GM23248 (cell line): ENCODE measurements at regions not wholly inside any gene's neighbourhood (a gene's known extent, or its start where the extent isn't known, plus 50 kb on each side); places are given as distances from the start of the nearest gene placed in this dataset.
"Not testable (repeated sequence)": the region's sequence is repeated elsewhere in the genome, so short reads cannot be mapped to it uniquely, and the experiment has no call there.

Experiments
- DNase-seq: peaks from one replicate; pipeline ENCODE4 v3.0.0-alpha.2; 2015
- H2AFZ ChIP-seq: fragments of 200-600 bp; sonication (generic); 2 replicates; pipeline ENCODE4 v1.6.1; 2016; ENCODE audit warnings: antibody characterized with exemption
- H3F3A ChIP-seq: fragments of 200-600 bp; sonication (generic); 2 replicates; pipeline ENCODE4 v1.6.1; 2016; ENCODE audit warnings: mild to moderate bottlenecking, antibody characterized with exemption, mixed run types; ENCODE audit not compliant: insufficient read depth
- H3K27ac ChIP-seq: fragments of 200-600 bp; sonication (generic); 2 replicates; pipeline ENCODE4 v1.5.1; 2016; ENCODE audit warnings: mild to moderate bottlenecking
- H3K27me3 ChIP-seq: fragments of 200-600 bp; sonication (generic); replicated peaks from 2 replicates; pipeline ENCODE4 v1.6.1; 2016; ENCODE audit warnings: mild to moderate bottlenecking; ENCODE audit not compliant: insufficient read depth
- H3K36me3 ChIP-seq: fragments of 200-600 bp; sonication (generic); 2 replicates; pipeline ENCODE4 v1.6.1; 2016; ENCODE audit warnings: low read depth, mild to moderate bottlenecking
- H3K4me1 ChIP-seq: fragments of 200-600 bp; sonication (generic); 2 replicates; pipeline ENCODE4 v1.6.1; 2016; ENCODE audit warnings: mild to moderate bottlenecking; ENCODE audit not compliant: insufficient read depth
- H3K4me2 ChIP-seq: fragments of 200-600 bp; sonication (generic); one replicate; pipeline ENCODE4 v1.6.1; 2016; ENCODE audit warnings: mild to moderate bottlenecking; ENCODE audit not compliant: unreplicated experiment
- H3K4me3 ChIP-seq: fragments of 200-600 bp; sonication (generic); 2 replicates; pipeline ENCODE4 v1.5.1; 2016; ENCODE audit warnings: mild to moderate bottlenecking
- H3K79me2 ChIP-seq: fragments of 200-600 bp; sonication (generic); 2 replicates; pipeline ENCODE4 v1.6.1; 2016; ENCODE audit warnings: mild to moderate bottlenecking; ENCODE audit not compliant: insufficient read depth
- H3K9ac ChIP-seq: fragments of 200-600 bp; sonication (generic); 2 replicates; pipeline ENCODE4 v1.6.1; 2016; ENCODE audit warnings: mild to moderate bottlenecking
- H3K9me2 ChIP-seq: fragments of 200-600 bp; sonication (generic); 2 replicates; pipeline ENCODE4 v1.6.1; 2016; ENCODE audit warnings: mixed run types, mild to moderate bottlenecking, moderate library complexity; ENCODE audit not compliant: insufficient read depth
- H3K9me3 ChIP-seq: fragments of 200-600 bp; sonication (generic); one replicate; pipeline ENCODE4 v1.6.1; 2017; ENCODE audit warnings: low read depth
- H4K20me1 ChIP-seq: fragments of 200-600 bp; sonication (generic); 2 replicates; pipeline ENCODE4 v1.6.0; 2016; ENCODE audit not compliant: insufficient read depth
- EZH2 ChIP-seq: fragments of 200-600 bp; sonication (generic); IDR thresholded peaks from 2 replicates; pipeline ENCODE4 v1.6.1; 2018; ENCODE audit warnings: antibody characterized with exemption, mild to moderate bottlenecking; ENCODE audit not compliant: insufficient read depth, poor library complexity, severe bottlenecking
- EZH2phosphoT487 ChIP-seq: fragments of 200-600 bp; sonication (generic); IDR thresholded peaks from 2 replicates; pipeline ENCODE4 v1.6.1; 2018; ENCODE audit warnings: antibody characterized with exemption, moderate library complexity, mild to moderate bottlenecking, low read depth; ENCODE audit not compliant: insufficient read depth
- WGBS, 2 experiments: methylation state at CpG; one replicate each; pipeline ENCODE4 v1.1.6; 2015 to 2017; ENCODE audit warnings: low lambda C conversion rate in 2 of 2, low coverage in 1 of 2; ENCODE audit errors: missing lambda C conversion rate in 2 of 2; 5-methylcytosine and 5-hydroxymethylcytosine counted together
- in situ Hi-C: fragments of 300-500 bp; cut with MboI; formaldehyde crosslinking; loops from 2 replicates; pipeline ENCODE4 v1.15.0; 2020

DNA sequence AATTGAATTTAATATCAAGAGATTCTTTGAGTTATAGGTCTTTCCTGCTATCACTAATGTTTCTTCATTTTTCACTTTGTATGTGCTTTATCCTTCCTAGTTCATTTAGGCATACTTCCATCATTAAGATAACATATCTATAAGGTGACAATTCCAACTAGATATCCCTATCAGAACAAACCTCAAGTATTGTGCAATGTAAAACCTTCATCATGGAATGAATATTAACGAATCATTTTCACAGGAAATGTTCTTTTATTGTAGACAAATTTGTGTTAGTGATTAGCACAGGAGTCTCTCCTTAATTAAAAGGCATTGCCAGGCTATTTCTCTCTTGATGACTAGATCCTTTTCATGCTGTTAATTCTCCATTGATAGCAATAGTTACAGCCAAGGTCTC lies 236.5 kb upstream of the MME start:
- TF ChIP-seq EZH2 = no peak
- TF ChIP-seq EZH2phosphoT487 = no peak
- Histone ChIP-seq H3K9me3 (no peaks in the 10 kb centered on the region), H3K79me2 (no peaks in the 10 kb centered on the region), H3K27me3 (no peaks in the 10 kb centered on the region), H3K4me1 (no peaks in the 10 kb centered on the region), H3K36me3 (no peaks in the 10 kb centered on the region), H3K9me2 (no peaks in the 10 kb centered on the region), H3K4me2 (no peak overlapping the region), H3F3A (no peaks in the 10 kb centered on the region), H3K9ac (no peak overlapping the region), H3K27ac (no peak overlapping the region), H2AFZ (no peak overlapping the region), H4K20me1 (no peaks in the 10 kb centered on the region), H3K4me3 (no peak overlapping the region)
- DNase-seq = no peak
- WGBS, 2 experiments = 37 to 49% methylated on average over 1 of the region's 1 CpG
- in situ Hi-C loops = no loop called here

- no peak overlapping the region for H3K9ac ChIP-seq
- no peak for DNase-seq
- H4K20me1 ChIP-seq = no peaks in the 10 kb centered on the region
- H3K4me2 ChIP-seq = no peak overlapping the region
- WGBS, 2 experiments = 90 to 91% methylated on average over 2 of the region's 2 CpGs
- no peaks in the 10 kb centered on the region for H3K27me3 ChIP-seq
- no peaks in the 10 kb centered on the region for H3F3A ChIP-seq
- no peaks in the 10 kb centered on the region for H3K36me3 ChIP-seq
- no peaks in the 10 kb centered on the region for H3K9me3 ChIP-seq
- H2AFZ ChIP-seq = no peak overlapping the region
- no peak overlapping the region for H3K27ac ChIP-seq
- H3K4me1 ChIP-seq = no peaks in the 10 kb centered on the region
- no peak overlapping the region for H3K4me3 ChIP-seq
- in situ Hi-C loops = no loop called here
- H3K79me2 ChIP-seq = no peaks in the 10 kb centered on the region
- no peak for TF ChIP-seq EZH2
- TF ChIP-seq EZH2phosphoT487 = no peak
- no peaks in the 10 kb centered on the region for H3K9me2 ChIP-seq
Measured at GRCh38 chr3:154842536-154842935, 237.6 kb upstream of the MME start.

DNA sequence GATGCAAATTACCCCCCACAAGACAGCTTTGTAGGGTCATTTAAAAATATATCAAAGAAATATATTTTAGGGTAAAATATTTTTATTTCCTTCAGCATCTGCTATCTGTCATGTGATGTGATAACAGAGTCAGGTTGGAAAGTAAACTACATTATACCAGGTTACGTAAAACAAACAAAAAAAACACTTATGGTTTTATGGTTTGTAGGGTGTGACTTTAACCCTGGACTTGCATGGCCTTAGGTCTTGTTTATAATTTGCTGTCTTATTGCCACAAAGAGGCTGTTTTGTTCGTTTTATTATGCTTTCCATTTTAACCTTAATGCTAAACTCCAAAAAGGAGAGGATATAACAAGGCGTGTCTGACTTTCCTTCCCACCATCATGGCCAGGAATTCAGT lies 244.5 kb upstream of the MME start:
- H3K9me3 ChIP-seq = no peaks in the 10 kb centered on the region
- H3K36me3 ChIP-seq = no peaks in the 10 kb centered on the region
- no peaks in the 10 kb centered on the region for H3K4me1 ChIP-seq
- H4K20me1 ChIP-seq = no peaks in the 10 kb centered on the region
- H3K9me2 ChIP-seq = no peaks in the 10 kb centered on the region
- no peak overlapping the region for H3K4me2 ChIP-seq
- no peak overlapping the region for H3K4me3 ChIP-seq
- H3K79me2 ChIP-seq = no peaks in the 10 kb centered on the region
- no peak overlapping the region for H3K9ac ChIP-seq
- H2AFZ ChIP-seq = no peak overlapping the region
- in situ Hi-C loops = no loop called here
- no peaks in the 10 kb centered on the region for H3K27me3 ChIP-seq
- no peaks in the 10 kb centered on the region for H3F3A ChIP-seq
- DNase-seq = no peak
- TF ChIP-seq EZH2phosphoT487 (no peak), EZH2 (no peak)
- no peak overlapping the region for H3K27ac ChIP-seq
- 50 to 58% methylated on average over 3 of the region's 3 CpGs for WGBS, 2 experiments

DNA sequence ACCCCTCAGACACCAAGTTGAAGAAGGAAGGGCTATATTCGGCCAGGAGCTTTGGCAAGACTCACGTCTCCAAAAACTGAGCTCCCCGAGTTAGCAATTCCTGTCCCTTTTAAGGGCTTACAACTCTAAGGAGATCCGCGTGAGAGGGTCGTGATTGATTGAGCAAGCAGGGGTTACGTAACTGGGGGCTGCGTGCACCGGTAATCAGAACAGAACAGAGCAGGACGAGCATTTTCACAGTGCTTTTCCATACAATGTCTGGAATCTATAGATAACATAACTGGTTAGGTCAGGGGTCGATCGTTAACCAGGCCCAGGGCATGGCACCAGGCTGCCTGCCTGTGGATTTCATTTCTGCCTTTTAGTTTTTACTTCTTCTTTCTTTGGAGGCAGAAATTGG lies 245.3 kb upstream of the MME start:
- H4K20me1 ChIP-seq, H3K9me2 ChIP-seq, H3F3A ChIP-seq, DNase-seq, H3K4me2 ChIP-seq, H3K27ac ChIP-seq, in situ Hi-C loops, H3K79me2 ChIP-seq, H3K4me1 ChIP-seq, H3K4me3 ChIP-seq, H2AFZ ChIP-seq, H3K27me3 ChIP-seq, H3K9me3 ChIP-seq, H3K9ac ChIP-seq, H3K36me3 ChIP-seq: not testable (repeated sequence)
- 74 to 82% methylated on average over 12 of the region's 12 CpGs for WGBS, 2 experiments

DNA sequence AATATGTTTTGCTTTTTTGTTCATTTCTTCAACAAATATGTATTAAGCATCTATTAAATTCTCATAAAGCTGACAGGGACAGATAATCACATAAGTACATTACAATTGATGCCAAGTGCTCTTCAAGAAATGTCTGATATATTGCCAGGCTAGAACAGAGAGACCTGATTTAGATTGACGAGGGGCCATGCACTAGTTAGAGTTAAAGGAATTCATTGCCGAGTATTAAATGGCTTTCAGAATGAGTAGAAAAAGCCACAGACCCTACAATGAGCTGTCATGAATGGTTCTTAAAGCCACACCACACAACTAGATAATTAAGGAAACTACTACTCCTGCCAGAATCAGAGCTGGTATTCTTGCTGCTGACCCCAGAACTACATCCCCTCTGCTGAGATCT lies 250.2 kb upstream of the MME start:
- Histone ChIP-seq H3K9me2 (no peaks in the 10 kb centered on the region), H3K36me3 (no peaks in the 10 kb centered on the region), H3K27me3 (no peaks in the 10 kb centered on the region), H3K4me2 (no peak overlapping the region), H3K9ac (no peak overlapping the region), H3K27ac (no peak overlapping the region), H3F3A (no peaks in the 10 kb centered on the region), H3K79me2 (no peaks in the 10 kb centered on the region), H2AFZ (no peak overlapping the region), H4K20me1 (no peaks in the 10 kb centered on the region), H3K9me3 (no peaks in the 10 kb centered on the region), H3K4me3 (no peak overlapping the region), H3K4me1 (no peaks in the 10 kb centered on the region)
- TF ChIP-seq EZH2phosphoT487 (no peak), EZH2 (no peak)
- in situ Hi-C loops = no loop called here
- DNase-seq = no peak
- 34 to 43% methylated on average over 2 of the region's 2 CpGs for WGBS, 2 experiments
